Activated T-cell treated with anti-CD3 and anti-CD28 coated beads, Interleukin-2, amount 50 U/mL, for 48 hours (primary cell): ENCODE measurements at regions not wholly inside any gene's neighbourhood (a gene's known extent, or its start where the extent isn't known, plus 50 kb on each side); places are given as distances from the start of the nearest gene placed in this dataset.
"Not testable (repeated sequence)": the region's sequence is repeated elsewhere in the genome, so short reads cannot be mapped to it uniquely, and the experiment has no call there.

Experiments used
- DNase-seq, 2 experiments: peaks; one replicate each; pipeline ENCODE4 v3.0.0-alpha.2; 2020

- DNase-seq: no peak
Measured at GRCh38 chr1:186775881-186776560, 52.7 kb upstream of the PLA2G4A start.

DNA sequence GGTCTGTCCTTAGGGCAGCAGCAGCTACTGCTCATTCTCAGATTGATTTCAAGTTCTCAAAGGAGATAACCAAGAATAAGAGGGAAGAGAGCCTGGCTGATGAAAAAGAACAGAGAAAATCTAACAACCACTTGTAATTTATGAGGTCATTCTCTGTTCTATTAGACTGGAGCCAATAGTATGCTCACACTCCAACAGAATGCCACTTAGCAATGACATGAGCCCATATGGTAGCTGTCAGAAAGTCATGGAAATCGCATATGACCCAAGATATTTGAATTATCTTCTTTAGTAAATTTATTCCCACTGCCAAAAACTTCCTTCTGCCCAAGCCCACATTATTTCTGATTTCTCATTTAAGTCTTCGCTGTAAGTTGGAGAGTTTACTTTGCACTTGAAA, 53.7 kb upstream of the PLA2G4A start:
- DNase-seq: no peak

- no peak for DNase-seq
Measured at GRCh38 chr1:186772228-186772627, 56.5 kb upstream of the PLA2G4A start.

- DNase-seq: no peak
Measured at GRCh38 chr1:186770421-186770820, 58.3 kb upstream of the PLA2G4A start.

DNA sequence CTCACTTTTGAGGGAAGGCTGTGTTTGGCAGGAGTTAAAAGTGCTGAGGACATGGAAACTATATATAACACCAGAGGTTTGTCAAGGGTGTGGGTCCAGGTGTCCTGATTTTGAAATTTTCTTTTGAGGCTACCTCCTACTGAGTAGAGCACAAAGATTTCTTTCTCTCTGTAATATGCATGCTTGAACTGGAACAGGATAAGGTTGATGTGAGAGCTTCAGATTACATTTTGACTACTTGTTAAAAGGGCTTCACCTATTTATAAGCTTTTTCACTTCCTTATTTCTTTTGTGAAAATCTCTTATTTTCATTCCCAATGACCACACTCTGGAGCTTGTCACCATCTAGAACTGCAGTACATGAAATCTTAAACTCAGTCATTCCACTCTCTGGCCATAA, 59.8 kb upstream of the PLA2G4A start:
- DNase-seq: no peak

DNA sequence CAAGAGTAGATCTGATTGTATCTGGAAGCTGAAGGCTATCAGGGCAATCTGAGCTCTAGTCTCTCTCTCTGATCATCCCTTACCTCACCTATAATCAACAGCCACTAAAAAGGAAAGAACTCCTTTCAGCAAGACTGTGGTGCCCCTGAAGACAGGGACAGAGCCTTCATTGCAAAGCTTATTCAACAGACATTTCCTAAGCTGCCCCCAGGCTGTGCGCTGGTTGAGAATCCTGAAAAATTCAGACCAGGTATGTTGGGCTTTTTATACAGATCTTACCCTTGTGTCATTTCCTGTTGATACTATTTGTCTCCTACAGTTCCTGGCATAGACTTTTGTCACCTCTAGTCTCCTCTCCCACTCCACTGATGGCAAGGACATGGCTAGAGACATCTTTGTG, 63.3 kb upstream of the PLA2G4A start:
- no peak for DNase-seq

DNA sequence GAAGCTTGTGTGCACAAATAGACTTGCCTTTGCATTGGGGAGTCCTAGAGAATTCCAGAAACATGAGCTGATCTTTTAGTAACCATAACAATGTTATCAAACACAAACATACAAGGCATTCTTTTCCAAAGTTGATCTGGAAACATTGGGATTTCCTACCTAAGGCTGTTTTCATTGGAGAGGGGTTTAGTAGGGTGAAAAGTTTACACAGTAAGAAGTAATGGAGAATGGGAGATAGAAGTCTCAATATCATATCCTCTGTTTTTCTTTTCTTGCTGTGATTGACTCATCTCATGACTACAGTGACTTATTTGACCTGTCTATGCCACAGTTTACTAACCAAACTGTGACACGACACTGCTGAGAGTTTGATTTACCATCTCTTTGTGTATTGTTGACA, 65.6 kb upstream of the PLA2G4A start:
- no peak for DNase-seq

DNA sequence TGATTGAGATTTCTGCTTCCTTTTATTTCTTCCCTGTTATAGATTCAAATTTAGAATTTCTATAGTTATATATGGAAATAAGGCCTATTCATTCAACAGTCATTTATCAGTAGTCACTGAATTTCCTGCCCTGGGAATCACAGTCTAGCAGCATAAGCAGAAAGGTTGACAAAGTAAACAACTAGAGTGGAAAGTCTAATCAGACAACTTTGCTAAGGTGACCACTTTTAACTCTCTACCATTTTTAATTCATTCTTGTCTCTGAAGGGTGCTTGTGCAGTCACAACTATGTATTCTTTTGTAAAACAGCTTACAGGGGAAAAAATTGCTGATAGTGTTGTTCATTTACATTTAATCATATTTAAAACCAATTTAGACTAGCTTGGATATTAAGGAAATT, 66.1 kb upstream of the PLA2G4A start:
- no peak for DNase-seq

GRCh38 chr1:186761358-186761757, 67.4 kb upstream of the PLA2G4A start:
- DNase-seq: no peak

DNA sequence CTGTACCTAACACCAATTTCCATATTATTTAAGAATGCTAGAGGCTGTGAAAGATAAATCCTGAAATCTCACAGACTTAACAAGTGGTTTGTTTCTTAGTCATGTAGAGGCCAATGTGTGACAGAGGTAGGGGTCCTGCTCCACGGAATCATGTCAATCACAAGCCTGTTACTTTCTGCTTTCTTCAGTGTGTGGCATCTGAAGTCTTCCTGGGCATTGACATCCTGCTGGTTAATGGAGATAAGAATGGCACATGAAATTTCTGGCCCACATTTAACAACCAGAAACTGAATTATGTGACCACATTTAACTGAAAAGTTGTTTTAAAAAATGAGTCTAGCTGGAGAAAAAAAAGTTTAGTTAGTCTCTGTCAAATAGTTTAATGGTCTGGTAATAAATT, 68.3 kb upstream of the PLA2G4A start:
- no peak for DNase-seq

DNA sequence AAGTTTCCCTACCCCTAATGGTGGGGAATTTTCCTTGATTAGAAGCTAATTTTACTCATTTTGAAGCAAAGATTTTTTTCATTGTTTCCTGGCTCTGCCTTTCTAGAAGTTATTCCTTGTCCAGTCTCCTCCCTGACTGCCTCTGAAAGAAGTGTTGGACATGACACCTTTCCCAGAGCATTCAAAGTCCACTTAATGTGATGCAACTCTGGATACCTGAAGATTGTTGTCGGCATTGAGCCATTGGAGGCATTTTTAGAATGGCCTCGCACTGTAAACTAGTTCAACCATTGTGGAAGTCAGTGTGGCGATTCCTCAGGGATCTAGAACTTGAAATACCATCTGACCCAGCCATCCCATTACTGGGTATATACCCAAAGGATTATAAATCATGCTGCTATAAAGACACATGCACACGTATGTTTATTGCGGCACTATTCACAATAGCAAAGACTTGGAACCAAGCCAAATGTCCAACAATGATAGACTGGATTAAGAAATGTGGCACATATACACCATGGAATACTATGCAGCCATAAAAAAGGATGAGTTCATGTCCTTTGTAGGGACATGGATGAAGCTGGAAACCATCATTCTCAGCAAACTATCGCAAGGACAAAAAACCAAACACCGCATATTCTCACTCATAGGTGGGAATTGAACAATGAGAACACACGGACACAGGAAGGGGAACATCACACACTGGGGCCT, 69.7 kb upstream of the PLA2G4A start:
- not testable (repeated sequence) for DNase-seq

- DNase-seq: no peak
Measured at GRCh38 chr1:186757851-186758250, 70.9 kb upstream of the PLA2G4A start.

DNA sequence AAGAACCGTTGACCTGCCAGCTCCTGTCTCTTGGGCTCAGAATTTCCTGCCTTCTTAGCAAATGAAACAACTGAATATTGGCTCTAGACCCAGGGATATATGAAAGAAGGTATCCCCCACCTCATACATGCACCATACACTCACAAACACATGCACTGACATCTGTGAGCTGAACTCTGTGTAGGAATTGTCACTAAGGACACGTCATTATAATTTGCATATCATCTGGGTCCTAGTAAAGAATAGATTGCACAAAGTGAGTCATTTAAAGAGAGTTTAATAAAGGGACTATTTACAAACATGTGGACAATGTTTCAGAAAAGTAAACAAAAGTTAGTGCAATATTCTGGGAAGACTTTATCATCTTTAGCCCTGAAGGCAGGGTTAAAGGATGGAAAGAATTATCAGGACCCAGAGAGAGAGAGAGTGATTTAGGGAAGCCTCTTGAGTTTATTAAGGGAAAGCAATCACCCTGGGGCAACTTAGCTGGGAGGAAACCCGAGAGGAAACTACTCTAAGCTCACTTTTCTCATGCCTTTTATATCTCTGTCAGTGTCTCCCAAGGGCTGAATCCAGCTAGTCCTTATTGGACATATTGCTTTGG, 74.1 kb upstream of the PLA2G4A start:
- no peak for DNase-seq

- DNase-seq: no peak
Measured at GRCh38 chr1:186753241-186753640, 73.0 kb upstream of the PTGS2 start.

DNA sequence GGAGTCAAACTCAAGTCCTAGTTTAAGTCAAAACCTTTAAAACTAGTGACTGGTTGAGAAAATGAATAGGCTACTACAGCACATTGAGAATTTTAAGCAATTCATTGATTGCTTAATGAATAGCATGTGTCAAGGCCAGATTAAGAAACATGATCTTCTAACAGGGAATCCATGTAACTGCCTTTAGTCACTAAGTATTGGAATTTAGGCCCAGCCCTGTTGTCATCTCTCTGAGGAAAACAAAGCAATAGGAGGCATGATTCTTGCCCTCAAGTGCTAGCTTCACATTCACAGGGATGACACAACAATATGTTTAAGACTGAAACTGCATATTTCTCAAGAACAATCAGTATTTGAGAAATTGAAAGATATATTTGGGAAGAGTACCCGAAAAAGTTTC, 70.0 kb upstream of the PTGS2 start:
- DNase-seq: no peak

GRCh38 chr1:186749820-186750219, 69.6 kb upstream of the PTGS2 start:
- no peak for DNase-seq

GRCh38 chr1:186747661-186748060, 67.4 kb upstream of the PTGS2 start:
- no peak for DNase-seq

DNA sequence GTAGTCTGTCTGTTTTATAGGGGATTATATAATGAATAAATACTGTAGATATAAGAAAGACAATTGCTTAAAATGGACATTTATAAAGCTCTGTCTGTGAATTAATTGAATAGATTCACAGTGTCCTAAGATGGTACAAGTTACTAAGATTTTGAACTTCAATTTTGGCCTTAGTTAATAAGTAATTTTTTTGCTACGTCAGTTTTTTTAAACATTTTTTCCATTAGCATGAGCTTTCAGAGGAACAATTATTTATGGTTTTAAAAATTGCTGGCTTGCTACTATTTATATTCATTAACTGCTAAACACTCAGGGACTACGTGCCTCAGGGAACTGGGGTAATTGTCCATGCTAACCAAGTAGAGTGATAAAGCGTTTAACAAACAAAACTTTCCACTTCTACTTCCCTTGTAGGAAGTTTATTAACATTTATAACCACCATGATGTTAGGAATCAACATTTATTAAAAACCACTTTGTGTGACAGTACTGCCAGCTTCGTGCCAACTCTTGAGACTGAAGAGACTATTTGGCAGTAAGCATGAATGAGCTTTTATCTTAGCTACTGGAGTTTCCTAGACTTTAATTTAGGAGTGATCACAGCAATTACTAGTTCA, 65.4 kb upstream of the PTGS2 start:
- no peak for DNase-seq

DNA sequence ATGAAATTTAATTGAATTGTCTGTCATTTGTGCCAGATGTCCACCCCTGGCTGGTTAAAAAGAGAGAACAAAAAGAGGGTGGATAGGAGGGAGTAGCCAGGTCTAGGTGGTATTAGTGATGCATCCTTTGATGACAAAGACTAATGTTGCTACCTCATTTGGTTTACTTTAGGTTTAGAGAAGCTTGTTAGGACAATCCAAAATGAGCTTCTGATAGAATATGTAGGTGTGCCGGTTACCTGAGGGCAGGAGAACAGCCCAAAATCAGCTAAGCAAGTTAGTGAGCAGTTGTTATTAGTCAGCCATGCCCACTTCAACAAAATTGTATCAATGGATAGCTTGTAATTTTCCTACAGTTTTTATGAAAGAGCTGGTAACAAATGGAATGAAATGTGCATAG, 61.4 kb upstream of the PTGS2 start:
- DNase-seq: no peak

DNA sequence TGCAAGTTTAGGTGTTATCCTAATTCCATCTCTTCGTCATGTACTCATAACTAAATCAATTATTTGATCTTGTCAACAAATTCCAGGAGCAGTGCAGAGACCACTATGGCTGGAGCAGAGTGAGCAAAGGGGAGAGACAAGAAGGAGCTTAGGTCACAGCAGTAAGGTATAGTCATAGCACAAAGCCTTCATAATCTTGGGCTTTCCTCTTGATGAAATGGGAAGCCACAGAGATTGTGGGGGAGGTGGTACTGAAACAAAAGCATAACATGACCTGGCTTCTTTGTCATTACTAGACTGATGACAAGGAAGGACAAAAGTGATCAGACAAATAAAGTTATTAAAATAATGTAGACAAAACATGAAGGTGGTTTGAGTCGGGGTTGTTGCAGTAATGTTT, 60.1 kb upstream of the PTGS2 start:
- peak in 1 of 2 experiments; percentile 22 for DNase-seq

- no peak for DNase-seq
Measured at GRCh38 chr1:186739515-186739914, 59.3 kb upstream of the PTGS2 start.

DNA sequence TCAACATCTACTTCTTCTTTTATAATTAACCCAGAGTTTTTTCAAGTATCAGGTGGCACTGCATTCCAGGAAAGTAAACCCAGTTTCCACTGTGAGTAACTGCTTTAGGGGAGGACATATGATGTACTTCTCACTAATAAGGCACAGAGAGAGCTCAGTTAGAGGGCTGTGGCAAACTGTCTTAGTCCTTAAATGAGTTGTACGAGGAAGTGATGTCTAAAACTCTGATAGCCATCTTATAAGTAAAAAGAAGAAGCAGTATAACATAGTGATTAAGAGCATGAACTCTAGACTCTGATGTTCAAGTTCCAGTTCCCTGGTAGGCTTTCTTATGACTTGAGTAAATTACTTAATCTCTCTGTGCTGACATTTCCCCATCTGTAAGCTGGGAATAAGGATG, 58.7 kb upstream of the PTGS2 start:
- no peak for DNase-seq

GRCh38 chr1:186736971-186737685, 56.9 kb upstream of the PTGS2 start:
- no peak for DNase-seq
